ENCODE measurements at regions not wholly inside any gene's neighbourhood (a gene's known extent, or its start where the extent isn't known, plus 50 kb on each side); places are given as distances from the start of the nearest gene placed in this dataset.
"Not testable (repeated sequence)": the region's sequence is repeated elsewhere in the genome, so short reads cannot be mapped to it uniquely, and the experiment has no call there.

GRCh38 chr3:147702509-147702908, 293.3 kb downstream of the ZIC1 start:
- ATAC-seq, result peak in 1 of 4 donors; percentile 37
- H3K27me3 ChIP-seq, result no peaks in the 10 kb centered on the region
- no peaks in the 10 kb centered on the region for H3K36me3 ChIP-seq
- H3K27ac ChIP-seq, result peak overlapping the region in 1 of 12 donors; percentile 3
- H3K4me3 ChIP-seq, result no peak overlapping the region
- no peak for DNase-seq
- no peak for TF ChIP-seq CTCF (IDR thresholded peaks at IDR 0.05)
- TF ChIP-seq POLR2A (IDR thresholded peaks at IDR 0.05), result no peak
- peaks cover 0 to 26% (median 4%) of the 10 kb centered on the region in 12 donors for H3K4me1 ChIP-seq
- intact Hi-C loops (cut with DNase I), result no loop called here
- peaks cover 0 to 4% (median 0%) of the 10 kb centered on the region in 12 donors for H3K9me3 ChIP-seq

- H3K4me3 ChIP-seq, result no peak overlapping the region
- DNase-seq (no peak), ATAC-seq (peak in 3 of 4 donors; percentile 24 to 41 (median 41))
- peaks cover 0 to 26% (median 4%) of the 10 kb centered on the region in 12 donors for H3K4me1 ChIP-seq
- intact Hi-C loops (cut with DNase I), result no loop called here
- H3K9me3 ChIP-seq, result peaks cover 0 to 24% (median 0%) of the 10 kb centered on the region in 12 donors
- H3K27ac ChIP-seq, result peak overlapping the region in 1 of 12 donors; percentile 13
- H3K27me3 ChIP-seq, result no peaks in the 10 kb centered on the region
- WGBS, 4 donors, result 34 to 56% (median 48%) methylated on average over 2 of the region's 2 CpGs
- H3K36me3 ChIP-seq, result no peaks in the 10 kb centered on the region
- TF ChIP-seq CTCF (IDR thresholded peaks at IDR 0.05) (no peak), POLR2A (IDR thresholded peaks at IDR 0.05) (no peak)
These were observed 296.5 kb downstream of the ZIC1 start for GRCh38 chr3:147705651-147706051.

DNA sequence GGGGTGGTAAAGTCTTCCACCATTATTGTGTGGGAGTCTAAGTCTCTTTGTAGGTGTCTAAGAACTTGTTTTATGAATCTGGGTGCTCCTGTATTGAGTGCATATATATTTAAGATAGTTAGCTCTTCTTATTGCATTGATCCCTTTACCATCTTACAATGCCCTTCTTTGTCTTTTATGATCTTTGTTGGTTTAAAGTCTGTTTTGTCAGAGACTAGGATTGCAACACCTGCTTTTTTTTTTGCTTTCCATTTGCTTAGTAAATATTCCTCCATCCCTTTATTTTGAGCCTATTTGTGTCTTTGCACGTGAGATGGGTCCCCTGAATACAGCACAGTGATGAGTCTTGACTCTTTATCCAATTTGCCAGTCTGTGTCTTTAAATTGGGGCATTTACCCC, 301.6 kb downstream of the ZIC1 start:
- Histone ChIP-seq H3K4me1 (peaks cover 0 to 20% (median 4%) of the 10 kb centered on the region in 12 donors), H3K9me3 (peaks cover 0 to 24% (median 0%) of the 10 kb centered on the region in 12 donors)
- DNase-seq; H3K27ac ChIP-seq; H3K27me3 ChIP-seq; ATAC-seq; H3K36me3 ChIP-seq; intact Hi-C loops (cut with DNase I); H3K4me3 ChIP-seq: not testable (repeated sequence)
- WGBS, 4 donors, result 0 to 87% (median 68%) methylated on average over 1 of the region's 1 CpG

DNA sequence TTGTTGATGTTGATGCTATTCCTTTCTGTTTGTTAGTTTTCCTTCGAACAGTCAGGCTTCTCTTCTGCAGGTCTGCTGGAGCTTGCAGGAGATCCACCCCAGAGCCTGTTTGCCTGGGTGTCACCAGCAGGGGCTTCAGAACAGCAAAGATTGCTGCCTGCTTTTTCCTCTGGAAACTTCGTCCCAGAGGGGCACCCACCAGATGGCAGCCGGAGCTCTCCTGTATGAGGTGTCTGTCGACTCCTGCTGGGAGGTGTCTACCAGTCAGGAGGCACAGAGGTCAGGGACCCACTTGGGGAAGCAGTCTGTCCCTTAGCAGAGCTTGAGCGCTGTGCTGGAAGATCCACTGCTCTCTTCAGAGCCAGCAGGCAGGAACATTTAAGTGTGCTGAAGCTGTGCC, 303.2 kb downstream of the ZIC1 start:
- ATAC-seq (no peak), DNase-seq (peak in 1 of 5 donors; percentile 30)
- H3K4me3 ChIP-seq, result no peak overlapping the region
- H3K9me3 ChIP-seq, result peaks cover 0 to 24% (median 0%) of the 10 kb centered on the region in 12 donors
- H3K36me3 ChIP-seq, result no peaks in the 10 kb centered on the region
- H3K27me3 ChIP-seq, result no peaks in the 10 kb centered on the region
- intact Hi-C loops (cut with DNase I), result no loop called here
- no peak for TF ChIP-seq CTCF (IDR thresholded peaks at IDR 0.05)
- TF ChIP-seq POLR2A (IDR thresholded peaks at IDR 0.05), result no peak
- WGBS, 4 donors, result 61 to 75% (median 68%) methylated on average over 4 to 5 of the region's 5 CpGs
- peaks cover 0 to 17% (median 2%) of the 10 kb centered on the region in 12 donors for H3K4me1 ChIP-seq
- H3K27ac ChIP-seq, result no peak overlapping the region

- H3K27ac ChIP-seq, result peak overlapping the region in 2 of 12 donors; percentile 48 to 64
- 65 to 78% (median 73%) methylated on average over 5 of the region's 5 CpGs for WGBS, 4 donors
These were observed 303.6 kb downstream of the ZIC1 start for GRCh38 chr3:147712758-147713157.

More at GRCh38 chr3:147712758-147713157, 303.6 kb downstream of the ZIC1 start:
- Histone ChIP-seq H3K9me3 (peaks cover 0 to 24% (median 0%) of the 10 kb centered on the region in 12 donors), H3K4me1 (peaks cover 0 to 17% (median 2%) of the 10 kb centered on the region in 12 donors)
- DNase-seq; H3K4me3 ChIP-seq; H3K36me3 ChIP-seq; intact Hi-C loops (cut with DNase I); H3K27me3 ChIP-seq; ATAC-seq: not testable (repeated sequence)
